H1 (cell line): ENCODE measurements at regions not wholly inside any gene's neighbourhood (a gene's known extent, or its start where the extent isn't known, plus 50 kb on each side); places are given as distances from the start of the nearest gene placed in this dataset.

Source experiments
- CTCF ChIA-PET: fragments of 300-600 bp; sonication (Branson Sonifier 250); formaldehyde crosslinking; loops from one replicate; lab custom pipeline; 2021; ENCODE audit not compliant: partially characterized antibody; lab: Charles Lee
- POLR2A ChIA-PET: fragments of 300-600 bp; sonication (Branson Sonifier 250); formaldehyde crosslinking; loops from one replicate; lab custom pipeline; 2021; ENCODE audit warnings: inconsistent platforms; ENCODE audit not compliant: partially characterized antibody; lab: Charles Lee
- DNase-seq, 2 experiments: peaks; one replicate each; pipeline versions ENCODE4 v3.0.0 to v3.0.0-alpha.2; 2010 to 2022; ENCODE audit warnings: low spot score in 2 of 2, low read depth in 1 of 2, mixed read lengths in 1 of 2
- FAIRE-seq: peaks from 2 replicates; lab custom pipeline; 2011; peaks lifted over from hg19 to GRCh38; lab: Jason Lieb, UNC
- H2AFZ ChIP-seq: 2 replicates; pipeline ENCODE4 v1.8.1; 2012; ENCODE audit warnings: low read length, inconsistent platforms
- H2AK5ac ChIP-seq: 2 replicates; pipeline ENCODE4 v1.6.1; 2013; ENCODE audit warnings: low read depth, low read length
- H2BK120ac ChIP-seq: replicated peaks from 2 replicates; pipeline ENCODE3; 2013; ENCODE audit warnings: low read depth, low read length, inconsistent platforms
- H2BK12ac ChIP-seq: 2 replicates; pipeline ENCODE4 v1.6.1; 2013; ENCODE audit warnings: low read depth, low read length
- H2BK15ac ChIP-seq: 2 replicates; pipeline ENCODE4 v1.6.1; 2013; ENCODE audit warnings: low read length
- H2BK20ac ChIP-seq: 2 replicates; pipeline ENCODE4 v1.6.1; 2013; ENCODE audit warnings: low read length
- H2BK5ac ChIP-seq: 2 replicates; pipeline ENCODE4 v1.6.1; 2013; ENCODE audit warnings: low read depth, low read length
- H3K14ac ChIP-seq: 2 replicates; pipeline ENCODE4 v1.6.1; 2013; ENCODE audit warnings: inconsistent platforms; ENCODE audit not compliant: insufficient read length
- H3K18ac ChIP-seq: 2 replicates; pipeline ENCODE4 v1.6.1; 2013; ENCODE audit warnings: low read length; ENCODE audit errors: extremely low read depth
- H3K23ac ChIP-seq: 2 replicates; pipeline ENCODE4 v1.6.1; 2013; ENCODE audit warnings: inconsistent platforms; ENCODE audit not compliant: insufficient read length
- H3K23me2 ChIP-seq: 2 replicates; pipeline ENCODE4 v1.6.1; 2013; ENCODE audit warnings: low read depth, low read length
- H3K27ac ChIP-seq: 2 replicates; pipeline ENCODE4 v1.6.1; 2011; ENCODE audit warnings: low read depth, low read length, inconsistent platforms
- H3K27me3 ChIP-seq, 4 experiments: replicated peaks in 1 of 4; 1 replicate in 1 of 4; 2 replicates in 3 of 4; pipeline versions ENCODE4 v1.6.1 to v1.8.1; 2011 to 2013; ENCODE audit warnings: low read length in 3 of 4, mild to moderate bottlenecking in 3 of 4, inconsistent platforms in 2 of 4, mixed read lengths in 2 of 4, moderate library complexity in 1 of 4; ENCODE audit not compliant: control insufficient read depth in 3 of 4, insufficient read depth in 3 of 4; ENCODE audit errors: extremely low read depth in 1 of 4
- H3K36me3 ChIP-seq, 4 experiments: 2 replicates each; pipeline versions ENCODE4 v1.6.1 to v1.8.1; 2011 to 2013; ENCODE audit warnings: mild to moderate bottlenecking in 4 of 4, low read length in 3 of 4, moderate library complexity in 2 of 4, control low read depth in 1 of 4, inconsistent platforms in 1 of 4; ENCODE audit not compliant: insufficient read depth in 4 of 4, control insufficient read depth in 2 of 4
- H3K4ac ChIP-seq: replicated peaks from 2 replicates; pipeline ENCODE3; 2013; ENCODE audit warnings: low read length, low read depth, mixed read lengths, inconsistent platforms; ENCODE audit not compliant: insufficient read length
- H3K4me1 ChIP-seq, 4 experiments: replicated peaks in 1 of 4; 1 replicate in 1 of 4; 2 replicates in 3 of 4; pipeline versions ENCODE4 v1.6.1 to v1.8.1; 2011 to 2013; ENCODE audit warnings: low read length in 3 of 4, inconsistent platforms in 2 of 4, mixed read lengths in 1 of 4; ENCODE audit not compliant: insufficient read depth in 4 of 4, control insufficient read depth in 3 of 4
- H3K4me2 ChIP-seq, 2 experiments: 2 replicates each; pipeline versions ENCODE4 v1.6.1 to v1.8.1; 2011 to 2013; ENCODE audit warnings: low read depth in 2 of 2, low read length in 2 of 2, control low read depth in 1 of 2, inconsistent platforms in 1 of 2, mild to moderate bottlenecking in 1 of 2; ENCODE audit not compliant: insufficient read depth in 1 of 2
- H3K4me3 ChIP-seq, 4 experiments: fragments of 200-600, 300-600 bp in 1 of 4; sonication (generic), shearing (Covaris generic), sonication (Bioruptor Twin) in 1 of 4; 2 replicates each; pipeline versions ENCODE4 v1.5.1 to v1.8.1; 2011 to 2016; ENCODE audit warnings: low read length in 4 of 4, low read depth in 3 of 4, control low read depth in 2 of 4, inconsistent platforms in 2 of 4, mild to moderate bottlenecking in 2 of 4, mixed read lengths in 1 of 4, moderate library complexity in 1 of 4; ENCODE audit not compliant: insufficient read depth in 2 of 4; ENCODE audit errors: extremely low read depth in 1 of 4
- H3K56ac ChIP-seq: replicated peaks from 2 replicates; pipeline ENCODE3; 2013; ENCODE audit warnings: low read depth, mild to moderate bottlenecking, mixed read lengths, low read length, inconsistent platforms; ENCODE audit not compliant: insufficient read length
- H3K79me1 ChIP-seq: 2 replicates; pipeline ENCODE4 v1.6.1; 2013; ENCODE audit warnings: low read depth, low read length, control low read depth
- H3K79me2 ChIP-seq, 2 experiments: 2 replicates each; pipeline versions ENCODE4 v1.6.1 to v1.8.1; 2012 to 2013; ENCODE audit warnings: low read length in 2 of 2, mild to moderate bottlenecking in 2 of 2, inconsistent platforms in 1 of 2; ENCODE audit not compliant: insufficient read depth in 2 of 2, control insufficient read depth in 1 of 2
- H3K9ac ChIP-seq, 4 experiments: replicated peaks in 1 of 4; 1 replicate in 1 of 4; 2 replicates in 3 of 4; pipeline versions ENCODE4 v1.6.1 to v1.8.1; 2011 to 2013; ENCODE audit warnings: low read depth in 3 of 4, low read length in 3 of 4, control low read depth in 2 of 4, mild to moderate bottlenecking in 2 of 4, moderate library complexity in 2 of 4, inconsistent platforms in 1 of 4; ENCODE audit errors: extremely low read depth in 1 of 4
- H3K9me3 ChIP-seq, 2 experiments: 2 replicates each; pipeline versions ENCODE4 v1.6.1 to v1.8.1; 2012 to 2013; ENCODE audit warnings: mild to moderate bottlenecking in 2 of 2, moderate library complexity in 2 of 2, control low read depth in 1 of 2, inconsistent platforms in 1 of 2, low read depth in 1 of 2, low read length in 1 of 2, mixed read lengths in 1 of 2; ENCODE audit not compliant: insufficient read depth in 2 of 2
- H4K20me1 ChIP-seq, 2 experiments: replicated peaks in 1 of 2; 2 replicates each; pipeline versions ENCODE3 to v1.8.1; 2011 to 2013; ENCODE audit warnings: inconsistent platforms in 2 of 2, low read length in 2 of 2, mild to moderate bottlenecking in 1 of 2; ENCODE audit not compliant: insufficient read depth in 2 of 2, control insufficient read depth in 1 of 2
- H4K5ac ChIP-seq: 2 replicates; pipeline ENCODE4 v1.6.1; 2013; ENCODE audit warnings: low read length, low read depth, mixed read lengths, inconsistent platforms; ENCODE audit not compliant: insufficient read length
- H4K8ac ChIP-seq: 2 replicates; pipeline ENCODE4 v1.8.0; 2013; ENCODE audit warnings: mild to moderate bottlenecking, moderate library complexity, low read length, inconsistent platforms; ENCODE audit not compliant: insufficient read depth; ENCODE audit errors: extremely low read depth
- H4K91ac ChIP-seq: replicated peaks from 2 replicates; pipeline ENCODE3; 2013; ENCODE audit warnings: low read length, mixed read lengths, inconsistent platforms; ENCODE audit not compliant: insufficient read length
- HDAC6 ChIP-seq: IDR thresholded peaks from one replicate; pipeline ENCODE4 v1.7.1; 2012; ENCODE audit warnings: low read depth, mild to moderate bottlenecking, inconsistent platforms, low read length, moderate library complexity
- KDM1A ChIP-seq: fragments of 200-600, 300-600 bp; sonication (generic); IDR thresholded peaks from 2 replicates; pipeline ENCODE4 v1.7.1; 2016; ENCODE audit warnings: mild to moderate bottlenecking, low read length, borderline replicate concordance
- KDM5A ChIP-seq: fragments of 200-600 bp; IDR thresholded peaks from 2 replicates; pipeline ENCODE4 v1.7.1; 2012; ENCODE audit warnings: mild to moderate bottlenecking, low read length, inconsistent platforms, mixed read lengths
- MAFK ChIP-seq: IDR thresholded peaks from 2 replicates; pipeline ENCODE4 v1.6.1; 2012; ENCODE audit warnings: low read depth, mild to moderate bottlenecking, improper control_type of control experiment, low read length
- POU5F1 ChIP-seq: IDR thresholded peaks from 2 replicates; pipeline ENCODE4 v1.6.1; 2011; ENCODE audit warnings: low read depth, mild to moderate bottlenecking, low read length, moderate library complexity
- SIX5 ChIP-seq: IDR thresholded peaks from 2 replicates; pipeline ENCODE4 v1.6.1; 2011; ENCODE audit warnings: mild to moderate bottlenecking, low read depth, low read length
- SP2 ChIP-seq: IDR thresholded peaks from 2 replicates; pipeline ENCODE4 v1.6.1; 2012; ENCODE audit warnings: mild to moderate bottlenecking, low read length, inconsistent platforms
- YY1 ChIP-seq: IDR thresholded peaks from 2 replicates; pipeline ENCODE4 v1.6.1; 2011; ENCODE audit warnings: low read depth, mild to moderate bottlenecking, low read length
- WGBS, 2 experiments: shearing (Covaris generic) in 1 of 2; methylation state at CpG; one replicate each; pipeline versions ENCODE4 v1.1.6 to v1.1.7; 2013 to 2015; ENCODE audit warnings: low lambda C conversion rate in 2 of 2, mixed read lengths in 2 of 2, inconsistent platforms in 1 of 2, low coverage in 1 of 2, missing lambda C conversion rate in 1 of 2; ENCODE audit not compliant: insufficient replicate concordance in 2 of 2, insufficient coverage in 1 of 2, insufficient read length in 1 of 2; ENCODE audit errors: extremely low coverage in 1 of 2, missing lambda C conversion rate in 1 of 2; 5-methylcytosine and 5-hydroxymethylcytosine counted together
- TF ChIP-seq, protein P1 (sequence below): IDR thresholded peaks from 2 replicates; pipeline ENCODE4 v1.6.1; 2012; ENCODE audit warnings: inconsistent platforms

DNA sequence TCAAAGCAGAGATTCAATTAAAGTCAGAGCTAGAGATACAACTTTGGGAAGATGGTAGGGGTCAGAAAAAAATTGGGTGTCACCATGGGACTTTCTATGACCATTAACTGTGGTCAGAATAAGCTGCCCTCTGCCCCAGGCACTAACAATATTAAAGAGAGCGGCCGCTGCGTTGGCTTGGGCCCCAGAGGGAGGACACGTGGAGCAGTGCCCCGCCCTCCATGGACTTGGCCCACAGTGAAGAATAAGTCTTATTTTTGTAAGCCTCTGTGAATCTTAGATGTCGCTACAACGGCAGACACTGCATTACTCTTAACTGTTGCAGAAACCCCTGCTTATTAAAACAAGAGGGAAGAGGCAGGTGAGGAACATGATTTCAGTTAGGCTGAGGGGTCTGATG is 172.7 kb downstream of the UQCRFS1 start:
- Histone ChIP-seq H4K5ac (no peak overlapping the region), H2BK20ac (no peak overlapping the region), H3K36me3 (no peaks in the 10 kb centered on the region), H3K79me2 (no peaks in the 10 kb centered on the region), H2AFZ (no peak overlapping the region), H2BK12ac (no peak overlapping the region), H3K4me1 (peaks cover 0 to 1% (median under 1%) of the 10 kb centered on the region in 4 experiments; a peak in 2 of 7 replicates), H2BK120ac (no peak overlapping the region), H3K79me1 (no peaks in the 10 kb centered on the region), H2BK15ac (no peak overlapping the region), H3K9me3 (no peaks in the 10 kb centered on the region), H4K20me1 (no peaks in the 10 kb centered on the region), H2AK5ac (no peak overlapping the region), H3K27me3 (no peaks in the 10 kb centered on the region), H3K4ac (no peak overlapping the region), H4K91ac (no peak overlapping the region), H3K56ac (no peak overlapping the region), H4K8ac (no peak overlapping the region), H3K14ac (no peak overlapping the region), H3K27ac (no peak overlapping the region), H3K4me2 (no peak overlapping the region), H2BK5ac (no peak overlapping the region), H3K9ac (no peak overlapping the region), H3K23ac (no peak overlapping the region), H3K4me3 (no peak overlapping the region), H3K18ac (no peak overlapping the region), H3K23me2 (no peaks in the 10 kb centered on the region)
- ChIA-PET POLR2A (interaction anchor here (0.6 to 0.9 kb wide), 2 partner anchors 44 to 118 kb away, joined by 3 read pairs; no protein-coding TSS in a partner anchor), CTCF (interaction anchor here (0.8 to 2.1 kb wide), 2 partner anchors 10 to 37 kb away, joined by 5 to 7 read pairs; no protein-coding TSS in a partner anchor)
- DNase-seq (no peak), FAIRE-seq (no peak)
- 92% methylated on average over 7 of the region's 7 CpGs; no CpG with 5 or more reads in 1 of the 2 experiments for WGBS, 2 experiments
- TF ChIP-seq SP2 = no peak
- TF ChIP-seq KDM5A = no peak
- no peak for TF ChIP-seq HDAC6
- TF ChIP-seq SIX5 = no peak
- TF ChIP-seq, protein P1, sequence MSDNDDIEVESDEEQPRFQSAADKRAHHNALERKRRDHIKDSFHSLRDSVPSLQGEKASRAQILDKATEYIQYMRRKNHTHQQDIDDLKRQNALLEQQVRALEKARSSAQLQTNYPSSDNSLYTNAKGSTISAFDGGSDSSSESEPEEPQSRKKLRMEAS = no peak
- TF ChIP-seq POU5F1 = no peak
- TF ChIP-seq YY1 = no peak
- TF ChIP-seq KDM1A = no peak
- no peak for TF ChIP-seq MAFK
